H9 (cell line): ENCODE measurements at regions not wholly inside any gene's neighbourhood (a gene's known extent, or its start where the extent isn't known, plus 50 kb on each side); places are given as distances from the start of the nearest gene placed in this dataset.

Source experiments
- DNase-seq: peaks from one replicate; pipeline ENCODE4 v3.0.0-alpha.2; 2017
- H2AFZ ChIP-seq: one replicate; pipeline ENCODE4 v1.6.1; 2013; ENCODE audit warnings: mild to moderate bottlenecking, low read length, control low read depth, moderate library complexity
- H2AK5ac ChIP-seq: 2 replicates; pipeline ENCODE4 v1.6.1; 2013; ENCODE audit warnings: low read length, control low read depth, mixed read lengths; ENCODE audit not compliant: insufficient read length
- H2BK120ac ChIP-seq: one replicate; pipeline ENCODE4 v1.6.1; 2013; ENCODE audit warnings: low read depth, mild to moderate bottlenecking, low read length, control low read depth, inconsistent platforms; ENCODE audit not compliant: poor library complexity, severe bottlenecking
- H2BK12ac ChIP-seq: 2 replicates; pipeline ENCODE4 v1.6.1; 2013; ENCODE audit warnings: low read length, control low read depth, mixed read lengths, low read depth; ENCODE audit not compliant: insufficient read length
- H2BK15ac ChIP-seq: 2 replicates; pipeline ENCODE4 v1.6.1; 2013; ENCODE audit warnings: low read depth, low read length, control low read depth
- H2BK20ac ChIP-seq: one replicate; pipeline ENCODE4 v1.6.1; 2013; ENCODE audit warnings: low read depth, mild to moderate bottlenecking, low read length, control low read depth, inconsistent platforms; ENCODE audit not compliant: poor library complexity, severe bottlenecking
- H2BK5ac ChIP-seq: 2 replicates; pipeline ENCODE4 v1.6.1; 2013; ENCODE audit warnings: low read length, control low read depth, mixed read lengths; ENCODE audit not compliant: insufficient read length
- H3K14ac ChIP-seq: 2 replicates; pipeline ENCODE4 v1.6.1; 2013; ENCODE audit warnings: low read length, control low read depth; ENCODE audit not compliant: insufficient read depth
- H3K18ac ChIP-seq: 2 replicates; pipeline ENCODE4 v1.6.1; 2013; ENCODE audit warnings: low read depth, mild to moderate bottlenecking, mixed read lengths, low read length, control low read depth; ENCODE audit not compliant: insufficient read length
- H3K23ac ChIP-seq: 2 replicates; pipeline ENCODE4 v1.6.1; 2013; ENCODE audit warnings: low read length, control low read depth, mixed read lengths, low read depth; ENCODE audit not compliant: insufficient read length
- H3K23me2 ChIP-seq: 2 replicates; pipeline ENCODE4 v1.6.1; 2013; ENCODE audit warnings: low read depth, mild to moderate bottlenecking, mixed read lengths, low read length, control low read depth; ENCODE audit not compliant: insufficient read length, poor library complexity, severe bottlenecking
- H3K27ac ChIP-seq: 2 replicates; pipeline ENCODE4 v1.5.1; 2013; ENCODE audit warnings: low read length, control low read depth, mixed read lengths, low read depth; ENCODE audit not compliant: insufficient read length
- H3K27me3 ChIP-seq: 2 replicates; pipeline ENCODE4 v1.6.1; 2013; ENCODE audit warnings: low read length, control low read depth, inconsistent platforms; ENCODE audit not compliant: insufficient read depth
- H3K4ac ChIP-seq: 2 replicates; pipeline ENCODE4 v1.6.1; 2013; ENCODE audit warnings: low read depth, mild to moderate bottlenecking, control low read depth, inconsistent platforms, low read length, moderate library complexity
- H3K4me1 ChIP-seq: 2 replicates; pipeline ENCODE4 v1.6.1; 2013; ENCODE audit warnings: low read length, control low read depth, inconsistent platforms; ENCODE audit not compliant: insufficient read depth
- H3K4me2 ChIP-seq: 2 replicates; pipeline ENCODE4 v1.6.1; 2013; ENCODE audit warnings: low read length, control low read depth, mixed read lengths; ENCODE audit not compliant: insufficient read length, insufficient read depth
- H3K56ac ChIP-seq: 2 replicates; pipeline ENCODE4 v1.6.1; 2013; ENCODE audit warnings: low read depth, mild to moderate bottlenecking, mixed read lengths, low read length, control low read depth; ENCODE audit not compliant: insufficient read length
- H3K79me1 ChIP-seq: 2 replicates; pipeline ENCODE4 v1.6.1; 2013; ENCODE audit warnings: low read depth, mild to moderate bottlenecking, moderate library complexity, low read length, control low read depth, inconsistent platforms; ENCODE audit not compliant: insufficient read depth, poor library complexity, severe bottlenecking
- H3K79me2 ChIP-seq: 2 replicates; pipeline ENCODE4 v1.6.1; 2013; ENCODE audit warnings: low read length, control low read depth, inconsistent platforms; ENCODE audit not compliant: insufficient read depth
- H3K9ac ChIP-seq: 2 replicates; pipeline ENCODE4 v1.6.1; 2013; ENCODE audit warnings: low read length, control low read depth, mixed read lengths; ENCODE audit not compliant: insufficient read length; ENCODE audit errors: extremely low read depth
- H3K9me3 ChIP-seq: one replicate; pipeline ENCODE4 v1.6.1; 2013; ENCODE audit warnings: low read depth, low read length, inconsistent platforms; ENCODE audit not compliant: control insufficient read depth
- H3T11ph ChIP-seq: one replicate; pipeline ENCODE4 v1.6.1; 2013; ENCODE audit warnings: mild to moderate bottlenecking, low read length, control low read depth, inconsistent platforms
- H4K20me1 ChIP-seq: one replicate; pipeline ENCODE4 v1.6.1; 2013; ENCODE audit not compliant: control insufficient read depth, insufficient read length, insufficient read depth
- H4K5ac ChIP-seq: 2 replicates; pipeline ENCODE4 v1.6.1; 2013; ENCODE audit warnings: low read depth, mild to moderate bottlenecking, mixed read lengths, low read length, control low read depth; ENCODE audit not compliant: insufficient read length
- H4K8ac ChIP-seq: replicated peaks from 2 replicates; pipeline ENCODE4 v1.6.1; 2013; ENCODE audit warnings: low read length, control low read depth, mixed read lengths, low read depth; ENCODE audit not compliant: insufficient read length
- H4K91ac ChIP-seq: 2 replicates; pipeline ENCODE4 v1.6.1; 2013; ENCODE audit warnings: low read depth, mild to moderate bottlenecking, moderate library complexity, mixed read lengths, low read length, control low read depth; ENCODE audit not compliant: insufficient read length
- H3K27ac Mint-ChIP-seq, 3 experiments: 2 replicates in 2 of 3; 3 replicates in 1 of 3; pipeline ENCODE4 v1.8.0; 2020 to 2021; ENCODE audit warnings: mixed read lengths in 3 of 3, mild to moderate bottlenecking in 1 of 3, moderate library complexity in 1 of 3
- H3K27me3 Mint-ChIP-seq: 2 replicates; pipeline ENCODE4 v1.8.0; 2021; ENCODE audit warnings: low read depth, mild to moderate bottlenecking, moderate library complexity, mixed read lengths
- H3K36me3 Mint-ChIP-seq, 3 experiments: 2 replicates in 2 of 3; 3 replicates in 1 of 3; pipeline ENCODE4 v1.8.0; 2020 to 2021; ENCODE audit warnings: low read depth in 3 of 3, mixed read lengths in 3 of 3; ENCODE audit not compliant: insufficient read depth in 1 of 3
- H3K4me1 Mint-ChIP-seq, 2 experiments: 2 replicates each; pipeline ENCODE4 v1.8.0; 2020; ENCODE audit warnings: mixed read lengths in 2 of 2
- H3K4me3 Mint-ChIP-seq, 2 experiments: 2 replicates in 1 of 2; 3 replicates in 1 of 2; pipeline ENCODE4 v1.8.0; 2020 to 2021; ENCODE audit warnings: mild to moderate bottlenecking in 2 of 2, mixed read lengths in 2 of 2, moderate library complexity in 1 of 2
- H3K9me3 Mint-ChIP-seq, 2 experiments: 2 replicates in 1 of 2; 3 replicates in 1 of 2; pipeline ENCODE4 v1.8.0; 2020; ENCODE audit warnings: mild to moderate bottlenecking in 2 of 2, mixed read lengths in 2 of 2, moderate library complexity in 1 of 2
- CTCF ChIP-seq: fragments of 200-600 bp; sonication (generic); conservative IDR thresholded peaks from 3 replicates; pipeline ENCODE4 v1.8.0; 2021; ENCODE audit warnings: antibody characterized with exemption, mild to moderate bottlenecking
- WGBS: extraction: QIAGEN DNeasy Blood & Tissue Kit; methylation state at CpG from one replicate; pipeline ENCODE4 v1.1.7; 2013; ENCODE audit warnings: missing lambda C conversion rate, low lambda C conversion rate, mixed read lengths; ENCODE audit not compliant: insufficient read length; ENCODE audit errors: extremely low coverage; 5-methylcytosine and 5-hydroxymethylcytosine counted together

GRCh38 chr13:88857256-88857655, 1186.1 kb downstream of the SLITRK5 start:
- no CpG with 5 or more reads among the region's 1 CpG for WGBS
- H2BK5ac ChIP-seq: no peak overlapping the region

More at GRCh38 chr13:88857256-88857655, 1186.1 kb downstream of the SLITRK5 start:
- Histone ChIP-seq H3K4me1 (no peaks in the 10 kb centered on the region), H3K23me2 (no peaks in the 10 kb centered on the region), H4K5ac (no peak overlapping the region), H3K79me1 (no peaks in the 10 kb centered on the region), H3K79me2 (no peaks in the 10 kb centered on the region), H3K9me3 (no peaks in the 10 kb centered on the region), H3K56ac (no peak overlapping the region), H2BK15ac (no peak overlapping the region), H3K27ac (no peak overlapping the region), H4K8ac (no peak overlapping the region), H3K4me2 (no peak overlapping the region), H3K14ac (no peak overlapping the region), H4K20me1 (no peaks in the 10 kb centered on the region), H4K91ac (no peak overlapping the region), H3K27me3 (no peaks in the 10 kb centered on the region), H3K23ac (no peak overlapping the region), H3K4ac (no peak overlapping the region), H2BK20ac (no peak overlapping the region), H3T11ph (no peak overlapping the region), H2BK12ac (no peak overlapping the region), H2AFZ (no peak overlapping the region), H2BK120ac (no peak overlapping the region), H3K18ac (no peak overlapping the region), H3K9ac (no peak overlapping the region), H2AK5ac (no peak overlapping the region)
- Mint-ChIP-seq H3K27ac (no peak overlapping the region), H3K36me3 (peaks cover 0 to 8% (median 2%) of the 10 kb centered on the region in 3 experiments; a peak in 2 of 7 replicates), H3K27me3 (no peaks in the 10 kb centered on the region), H3K4me1 (no peaks in the 10 kb centered on the region), H3K4me3 (no peak overlapping the region), H3K9me3 (peaks cover 13 to 17% of the 10 kb centered on the region in 2 experiments; a peak in 4 of 5 replicates)
- no peak for TF ChIP-seq CTCF
- DNase-seq: no peak
